PC-9 (cell line): ENCODE measurements at regions not wholly inside any gene's neighbourhood (a gene's known extent, or its start where the extent isn't known, plus 50 kb on each side); places are given as distances from the start of the nearest gene placed in this dataset.

Experiments used
- CTCF ChIP-seq: fragments of 200-600 bp; sonication (generic); conservative IDR thresholded peaks from 2 replicates; pipeline ENCODE4 v1.6.1; 2017; ENCODE audit warnings: mixed run types, antibody characterized with exemption, mild to moderate bottlenecking, moderate library complexity
- EZH2 ChIP-seq: fragments of 200-600 bp; sonication (generic); IDR thresholded peaks from 2 replicates; pipeline ENCODE4 v1.8.0; 2017; ENCODE audit warnings: antibody characterized with exemption, low read depth

GRCh38 chr3:191901741-191902140, 440.8 kb downstream of the PYDC2 start:
- TF ChIP-seq CTCF, result no peak
- no peak for TF ChIP-seq EZH2
